NT2/D1 (cell line): ENCODE measurements at regions not wholly inside any gene's neighbourhood (a gene's known extent, or its start where the extent isn't known, plus 50 kb on each side); places are given as distances from the start of the nearest gene placed in this dataset.

Source experiments
- DNase-seq: peaks from one replicate; pipeline ENCODE4 v3.0.0-alpha.2; 2011; ENCODE audit warnings: low read depth, low spot score
- H3K27me3 ChIP-seq: 2 replicates; pipeline ENCODE4 v1.6.0; 2011; ENCODE audit warnings: mild to moderate bottlenecking; ENCODE audit not compliant: insufficient read length, insufficient read depth
- H3K36me3 ChIP-seq: 2 replicates; pipeline ENCODE4 v1.6.1; 2011; ENCODE audit warnings: mild to moderate bottlenecking, low read length, mixed read lengths; ENCODE audit not compliant: insufficient read depth, insufficient read length
- H3K4me1 ChIP-seq: 2 replicates; pipeline ENCODE4 v1.5.1; 2011; ENCODE audit not compliant: insufficient read depth, insufficient read length
- H3K4me3 ChIP-seq: 2 replicates; pipeline ENCODE4 v1.5.1; 2011; ENCODE audit warnings: low read depth; ENCODE audit not compliant: insufficient read length
- H3K9ac ChIP-seq: 2 replicates; pipeline ENCODE4 v1.6.0; 2011; ENCODE audit warnings: low read depth; ENCODE audit not compliant: insufficient read length
- H3K9me3 ChIP-seq: 2 replicates; pipeline ENCODE4 v1.5.1; 2011; ENCODE audit warnings: mild to moderate bottlenecking, low read length; ENCODE audit not compliant: insufficient read depth
- SUZ12 ChIP-seq: IDR thresholded peaks from 2 replicates; pipeline ENCODE4 v1.6.1; 2011; ENCODE audit not compliant: insufficient read length, insufficient read depth; ENCODE audit errors: extremely low read depth
- YY1 ChIP-seq: IDR thresholded peaks from 2 replicates; pipeline ENCODE4 v1.6.1; 2011; ENCODE audit not compliant: insufficient read length, insufficient read depth
- ZNF274 ChIP-seq: IDR thresholded peaks from 2 replicates; pipeline ENCODE4 v1.6.1; 2011; ENCODE audit warnings: mild to moderate bottlenecking, low read depth, low read length

- Histone ChIP-seq H3K4me1 (no peaks in the 10 kb centered on the region), H3K27me3 (no peaks in the 10 kb centered on the region), H3K9me3 (no peaks in the 10 kb centered on the region), H3K9ac (no peak overlapping the region), H3K36me3 (no peaks in the 10 kb centered on the region), H3K4me3 (no peak overlapping the region)
- no peak for TF ChIP-seq YY1
- TF ChIP-seq SUZ12: no peak
- TF ChIP-seq ZNF274: no peak
- DNase-seq: no peak
These were observed 872.8 kb upstream of the CDH9 start for GRCh38 chr5:27911216-27911615.

- no peak for DNase-seq
- no peaks in the 10 kb centered on the region for H3K36me3 ChIP-seq
- H3K9ac ChIP-seq: no peak overlapping the region
- H3K4me1 ChIP-seq: no peaks in the 10 kb centered on the region
- no peak for TF ChIP-seq SUZ12
- TF ChIP-seq ZNF274: no peak
- TF ChIP-seq YY1: no peak
- no peaks in the 10 kb centered on the region for H3K27me3 ChIP-seq
- H3K4me3 ChIP-seq: no peak overlapping the region
- no peaks in the 10 kb centered on the region for H3K9me3 ChIP-seq
These were observed 870.0 kb upstream of the CDH9 start for GRCh38 chr5:27908341-27908740.

DNA sequence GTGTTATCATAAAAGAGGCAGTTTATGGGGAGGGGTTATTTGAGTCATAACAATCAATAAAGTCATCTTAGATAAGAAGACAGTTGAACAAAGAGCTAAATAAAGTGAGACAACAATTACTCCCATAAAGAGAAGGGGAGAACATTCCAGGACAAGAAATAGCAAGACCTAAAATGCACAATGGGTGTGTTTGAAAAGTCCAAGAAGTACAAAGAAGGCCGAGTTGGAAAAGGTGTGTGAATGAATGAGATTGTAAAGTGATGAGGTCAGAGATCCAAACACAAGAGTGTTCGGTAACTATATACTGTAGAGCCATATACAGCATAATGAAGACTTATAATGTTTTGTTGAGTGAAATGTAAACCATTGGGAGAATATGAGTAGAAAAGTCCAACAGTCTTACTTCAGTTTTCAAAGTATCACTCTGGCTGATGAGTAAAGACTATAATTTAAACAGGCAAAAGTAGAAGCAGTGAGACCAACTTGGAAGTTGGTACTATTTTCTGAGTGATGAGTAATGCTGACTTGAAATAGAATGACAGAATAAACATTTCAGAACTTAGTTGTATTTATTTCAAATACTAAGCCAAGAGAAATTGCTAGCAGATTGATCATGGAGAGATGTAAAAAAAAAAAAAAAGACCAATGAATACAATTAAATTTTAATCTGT, 868.7 kb upstream of the CDH9 start:
- no peaks in the 10 kb centered on the region for H3K27me3 ChIP-seq
- DNase-seq: no peak
- H3K9me3 ChIP-seq: no peaks in the 10 kb centered on the region
- H3K36me3 ChIP-seq: no peaks in the 10 kb centered on the region
- H3K4me1 ChIP-seq: no peaks in the 10 kb centered on the region
- no peak overlapping the region for H3K9ac ChIP-seq
- TF ChIP-seq ZNF274 (no peak), SUZ12 (no peak), YY1 (no peak)
- H3K4me3 ChIP-seq: no peak overlapping the region

DNA sequence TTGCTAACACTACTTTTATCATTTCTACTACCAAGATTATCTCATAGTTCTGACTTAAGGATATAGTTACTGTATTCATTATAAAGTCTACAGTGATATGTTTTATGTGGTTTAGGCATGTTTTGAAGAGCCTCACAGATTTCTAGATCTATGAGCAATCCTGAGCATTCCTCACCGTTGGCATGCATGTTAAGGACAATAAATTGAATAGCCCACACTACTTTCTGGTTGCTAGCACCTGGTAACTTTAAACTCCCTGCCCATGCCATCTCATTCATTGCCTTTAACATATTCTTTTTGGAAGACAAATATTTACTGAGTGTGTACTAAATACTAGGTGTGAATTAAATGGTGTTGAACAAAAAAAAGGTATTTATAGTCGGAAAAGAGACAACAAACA, 868.1 kb upstream of the CDH9 start:
- TF ChIP-seq ZNF274 (no peak), SUZ12 (no peak), YY1 (no peak)
- H3K9me3 ChIP-seq: no peaks in the 10 kb centered on the region
- H3K36me3 ChIP-seq: no peaks in the 10 kb centered on the region
- no peak overlapping the region for H3K4me3 ChIP-seq
- no peak for DNase-seq
- no peaks in the 10 kb centered on the region for H3K27me3 ChIP-seq
- no peak overlapping the region for H3K9ac ChIP-seq
- H3K4me1 ChIP-seq: no peaks in the 10 kb centered on the region

- H3K9ac ChIP-seq: no peak overlapping the region
- no peak for TF ChIP-seq YY1
- H3K4me1 ChIP-seq: no peaks in the 10 kb centered on the region
- H3K36me3 ChIP-seq: no peaks in the 10 kb centered on the region
- no peaks in the 10 kb centered on the region for H3K9me3 ChIP-seq
- DNase-seq: no peak
- H3K4me3 ChIP-seq: no peak overlapping the region
- H3K27me3 ChIP-seq: no peaks in the 10 kb centered on the region
These were observed 862.4 kb upstream of the CDH9 start for GRCh38 chr5:27900761-27901160.

DNA sequence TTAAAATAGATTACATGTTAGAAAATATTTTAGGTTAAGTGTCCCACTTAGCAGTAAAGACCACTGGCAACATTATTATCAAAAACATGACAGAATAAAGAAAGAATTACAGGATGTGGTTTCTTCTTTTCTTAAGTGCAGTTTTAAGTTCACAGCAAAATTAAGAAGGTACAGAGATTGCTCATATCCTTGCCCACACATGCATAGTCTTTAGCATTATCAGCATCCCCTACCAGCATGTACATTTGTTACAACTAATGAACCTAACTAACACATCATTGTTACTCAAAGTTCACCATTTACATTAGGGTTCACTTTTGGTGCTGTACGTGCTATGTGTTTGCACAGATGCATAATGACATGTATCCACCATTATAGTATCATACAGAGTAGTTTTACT, 837.7 kb upstream of the CDH9 start:
- Histone ChIP-seq H3K36me3 (no peaks in the 10 kb centered on the region), H3K9me3 (no peaks in the 10 kb centered on the region), H3K4me3 (no peak overlapping the region), H3K27me3 (no peaks in the 10 kb centered on the region), H3K9ac (no peak overlapping the region), H3K4me1 (no peaks in the 10 kb centered on the region)
- no peak for DNase-seq
- TF ChIP-seq ZNF274 (no peak), SUZ12 (no peak), YY1 (no peak)

DNA sequence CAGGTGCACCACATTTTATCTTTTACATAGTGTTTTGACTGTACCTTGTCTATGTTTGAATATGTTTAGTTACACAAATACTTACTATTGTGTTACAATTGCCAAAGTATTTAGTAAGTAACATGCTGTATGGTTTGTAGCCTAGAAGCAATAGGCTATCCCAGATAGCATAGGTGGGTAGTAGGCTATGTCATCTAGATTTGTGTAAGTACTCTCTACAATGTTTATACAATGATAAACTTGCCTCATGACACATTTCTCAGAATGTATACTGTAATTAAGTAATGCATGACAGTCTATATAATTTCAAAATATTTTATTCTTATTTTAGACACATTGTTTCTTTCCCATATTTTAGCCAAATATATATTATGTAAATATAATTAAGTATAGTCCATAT, 836.8 kb upstream of the CDH9 start:
- TF ChIP-seq SUZ12 (no peak), YY1 (no peak), ZNF274 (no peak)
- no peak overlapping the region for H3K4me3 ChIP-seq
- H3K9me3 ChIP-seq: no peaks in the 10 kb centered on the region
- H3K9ac ChIP-seq: no peak overlapping the region
- no peaks in the 10 kb centered on the region for H3K4me1 ChIP-seq
- no peaks in the 10 kb centered on the region for H3K27me3 ChIP-seq
- no peaks in the 10 kb centered on the region for H3K36me3 ChIP-seq
- DNase-seq: no peak

GRCh38 chr5:27868292-27868691, 829.9 kb upstream of the CDH9 start:
- Histone ChIP-seq H3K27me3 (no peaks in the 10 kb centered on the region), H3K9me3 (no peaks in the 10 kb centered on the region), H3K4me3 (no peak overlapping the region), H3K9ac (no peak overlapping the region), H3K4me1 (no peaks in the 10 kb centered on the region), H3K36me3 (no peaks in the 10 kb centered on the region)
- TF ChIP-seq YY1: no peak
- no peak for TF ChIP-seq ZNF274
- no peak for TF ChIP-seq SUZ12
- no peak for DNase-seq
